ENCODE measurements at regions not wholly inside any gene's neighbourhood (a gene's known extent, or its start where the extent isn't known, plus 50 kb on each side); places are given as distances from the start of the nearest gene placed in this dataset.

GRCh38 chr2:148567716-148568115 is 76.8 kb upstream of the EPC2 start:
- intact Hi-C loops (cut with DNase I), result loop anchor here in 1 of 2 donors (5.0 kb wide), 1 partner anchor 425 kb away; no protein-coding TSS in a partner anchor
- DNase-seq (no peak), ATAC-seq (no peak)

- intact Hi-C loops (cut with DNase I), result loop anchor here in 1 of 2 donors (5.0 kb wide), 1 partner anchor 424 kb away; no protein-coding TSS in a partner anchor
- DNase-seq (no peak), ATAC-seq (no peak)
Observed at GRCh38 chr2:148568597-148568996, 76.0 kb upstream of the EPC2 start.

DNA sequence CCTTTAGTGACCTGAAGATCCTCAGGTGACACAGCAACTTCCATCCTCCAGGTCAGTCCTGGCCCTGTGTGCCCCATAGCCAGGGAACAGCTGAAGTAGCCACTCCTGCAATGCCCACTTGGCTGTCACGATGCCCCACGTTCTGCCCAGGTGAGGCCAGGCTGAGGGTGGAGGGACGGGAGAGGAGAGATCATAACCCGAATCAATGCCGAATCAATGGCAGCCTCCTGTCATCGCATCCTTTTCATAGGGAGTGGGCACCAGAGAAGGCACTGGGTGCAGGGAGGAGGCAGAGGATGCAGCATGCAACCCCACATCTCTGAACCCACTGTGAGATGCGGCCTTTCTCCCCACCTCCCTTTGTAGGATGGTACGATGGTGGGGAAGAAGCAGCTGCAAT is 75.3 kb upstream of the EPC2 start:
- ATAC-seq (no peak), DNase-seq (no peak)
- intact Hi-C loops (cut with DNase I), result loop anchor here in 1 of 2 donors (5.0 kb wide), 1 partner anchor 423 kb away; no protein-coding TSS in a partner anchor

DNA sequence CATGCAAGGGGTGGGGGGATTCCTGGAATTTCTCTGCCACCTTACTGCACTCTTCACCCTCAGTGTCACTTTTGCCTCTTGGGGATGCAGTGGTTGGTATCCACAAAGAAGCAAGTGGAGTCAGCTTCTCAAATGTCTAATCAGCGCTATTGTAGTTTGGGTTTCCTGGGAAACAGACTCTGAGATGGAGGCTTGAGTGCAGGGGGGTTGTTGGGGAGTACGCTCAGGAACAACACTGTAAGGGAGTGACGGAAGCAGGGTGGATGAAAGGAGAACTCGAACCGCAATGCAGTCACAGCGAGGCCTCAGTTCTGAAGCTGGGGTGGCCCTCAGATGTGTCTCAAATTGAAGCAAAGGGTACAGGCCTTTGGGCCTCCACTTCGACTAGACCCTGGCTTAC is 73.6 kb upstream of the EPC2 start:
- ATAC-seq (no peak), DNase-seq (no peak)
- intact Hi-C loops (cut with DNase I), result no loop called here

GRCh38 chr2:148577845-148578492 is 66.6 kb upstream of the EPC2 start:
- DNase-seq (no peak), ATAC-seq (no peak)
- intact Hi-C loops (cut with DNase I), result no loop called here

GRCh38 chr2:148578493-148578884 is 66.1 kb upstream of the EPC2 start:
- no peak for ATAC-seq
- intact Hi-C loops (cut with DNase I), result no loop called here

DNA sequence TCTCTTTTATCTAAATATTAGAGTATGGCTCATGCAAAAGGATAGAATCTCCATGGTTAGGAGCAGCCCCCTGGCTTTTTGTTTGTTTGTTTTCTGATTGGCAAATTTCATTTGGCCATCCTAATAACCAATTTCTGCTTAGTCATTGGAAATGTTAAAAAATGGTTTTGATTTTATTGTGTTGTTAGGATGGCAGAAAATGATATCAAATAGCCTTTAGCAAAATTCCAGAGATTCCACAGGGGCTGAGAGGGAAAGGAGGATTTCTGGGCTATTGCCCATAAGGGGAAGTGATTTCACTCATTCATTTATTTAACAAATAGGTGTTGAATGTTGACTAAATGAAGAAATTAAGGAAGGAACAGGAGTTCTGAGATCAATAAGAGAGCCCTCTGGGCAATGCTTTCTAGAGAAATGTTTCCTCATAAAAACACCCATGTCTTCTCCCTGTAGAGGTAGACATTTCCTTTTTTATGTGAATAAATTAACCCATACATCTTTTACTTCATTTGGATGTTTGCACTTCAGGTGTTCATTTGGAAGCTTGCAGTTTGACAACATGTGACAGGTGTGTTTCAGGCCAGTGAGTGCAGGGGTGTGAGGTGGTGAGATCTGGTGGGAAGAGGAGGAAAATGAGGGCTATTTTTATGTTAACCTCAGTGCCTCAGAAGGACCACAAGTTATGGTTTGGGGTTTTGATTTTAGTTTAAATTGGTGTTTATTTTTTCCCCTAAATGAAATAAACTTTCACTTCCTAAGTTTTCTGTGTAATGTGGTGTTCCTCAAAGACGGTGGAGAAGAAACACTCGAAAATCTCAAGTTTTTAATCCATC is 61.7 kb upstream of the EPC2 start:
- intact Hi-C loops (cut with DNase I), result no loop called here
- ATAC-seq, result no peak
- DNase-seq, result no peak

More at GRCh38 chr2:148578493-148578884, 66.1 kb upstream of the EPC2 start:
- DNase-seq, result no peak

DNA sequence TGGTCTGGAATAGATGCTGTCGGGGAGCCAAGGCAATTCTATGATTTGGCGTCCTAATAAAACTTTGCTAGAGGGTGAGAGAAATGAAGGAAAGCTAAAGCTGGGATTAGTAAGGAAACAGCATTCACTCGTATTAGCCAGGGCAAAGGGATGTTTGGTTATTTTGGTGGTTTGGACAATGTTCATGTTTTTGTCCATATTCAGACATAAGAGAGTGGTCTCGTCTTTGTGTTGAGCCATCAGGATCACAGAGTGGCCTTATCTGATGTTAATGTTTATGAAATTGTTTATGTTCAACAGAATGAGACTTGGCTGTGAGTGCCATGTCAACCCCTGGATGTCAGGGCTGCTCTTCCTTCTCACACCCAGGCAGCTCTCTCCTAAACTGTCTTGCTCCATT is 58.9 kb upstream of the EPC2 start:
- intact Hi-C loops (cut with DNase I), result no loop called here
- no peak for ATAC-seq
- DNase-seq, result no peak

- intact Hi-C loops (cut with DNase I), result no loop called here
- no peak for DNase-seq
- ATAC-seq, result peak in 1 of 2 donors; percentile 43
Observed at GRCh38 chr2:148586522-148587128, 57.9 kb upstream of the EPC2 start.

DNA sequence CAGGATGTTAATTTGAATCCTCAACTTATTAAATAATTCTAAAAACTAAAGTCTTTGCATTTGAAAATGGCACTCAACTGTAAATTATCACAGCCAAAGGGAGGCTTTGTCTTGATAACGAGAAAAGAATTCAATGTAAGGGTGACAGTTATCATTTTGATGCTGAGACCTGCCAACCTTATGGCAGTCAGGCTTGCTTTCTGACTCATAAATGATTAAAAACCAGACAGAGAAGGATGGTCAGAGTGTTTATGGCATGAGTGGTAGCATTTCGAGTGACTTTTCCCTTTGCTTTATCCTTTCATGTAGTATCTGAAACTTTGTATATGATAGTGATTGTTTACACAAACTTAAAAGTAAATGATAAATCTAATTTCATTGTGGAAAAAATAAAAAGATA is 53.9 kb upstream of the EPC2 start:
- intact Hi-C loops (cut with DNase I), result no loop called here
- DNase-seq (no peak), ATAC-seq (no peak)

GRCh38 chr2:148592791-148593190 is 51.8 kb upstream of the EPC2 start:
- intact Hi-C loops (cut with DNase I), result no loop called here
- ATAC-seq (no peak), DNase-seq (no peak)

DNA sequence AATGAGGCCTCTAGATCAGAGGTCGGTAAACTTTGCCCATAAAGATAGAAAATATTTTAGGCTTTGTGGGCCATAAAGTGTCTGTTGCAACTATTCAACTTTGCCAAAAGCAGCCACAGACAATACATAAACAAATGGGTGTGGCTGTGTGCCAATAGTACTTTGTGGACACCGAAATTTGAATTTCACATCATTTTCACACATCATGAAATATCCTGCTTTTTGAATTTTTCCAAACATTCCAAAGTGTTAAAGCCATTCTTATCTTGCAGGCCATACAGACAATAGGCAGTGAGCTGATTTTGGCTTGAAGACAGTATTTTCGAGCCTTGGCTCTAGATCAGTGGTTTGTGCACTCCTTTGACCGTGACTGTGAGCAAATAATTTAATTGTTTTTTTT is 51.1 kb upstream of the EPC2 start:
- intact Hi-C loops (cut with DNase I), result no loop called here
- ATAC-seq (no peak), DNase-seq (no peak)

GRCh38 chr2:148594216-148594615 is 50.3 kb upstream of the EPC2 start:
- no peak for DNase-seq
- intact Hi-C loops (cut with DNase I), result no loop called here
- ATAC-seq, result no peak

Measured in left cardiac atrium (tissue), 4 donors.